GM19467 (cell line): ENCODE measurements at regions not wholly inside any gene's neighbourhood (a gene's known extent, or its start where the extent isn't known, plus 50 kb on each side); places are given as distances from the start of the nearest gene placed in this dataset.
A peak's percentile ranks its signal among the peaks of the same experiment; 100 is the strongest.

Experiments used
- ATAC-seq: cut with Tn5 transposase; IDR thresholded peaks from one replicate; pipeline ENCODE4 v1.9.1; 2021; ENCODE audit warnings: mild to moderate bottlenecking, moderate library complexity; ENCODE audit not compliant: unreplicated experiment

GRCh38 chr4:123564758-123565346 is 168.3 kb downstream of the SPRY1 start:
- peak; percentile 100 for ATAC-seq

- no peak for ATAC-seq
Measured at GRCh38 chr4:123568936-123569335, 172.3 kb downstream of the SPRY1 start.

DNA sequence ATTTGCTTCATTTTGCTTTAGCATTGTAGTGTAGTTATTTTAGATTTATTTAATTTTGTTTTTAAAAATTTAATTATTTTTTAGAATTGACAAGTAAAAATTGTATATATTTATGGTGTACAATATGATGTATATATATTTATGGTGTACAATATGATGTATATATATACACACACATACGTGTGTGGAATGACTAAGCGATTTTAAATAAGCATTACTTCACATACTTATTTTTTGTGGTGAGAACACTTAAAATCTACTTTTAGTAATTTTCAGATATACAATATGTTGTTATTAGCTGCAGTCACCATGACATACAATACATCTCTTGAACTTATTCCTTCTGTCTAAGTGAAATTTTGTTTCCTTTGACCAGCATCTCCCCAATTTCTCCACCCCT is 172.9 kb downstream of the SPRY1 start:
- ATAC-seq, result no peak

DNA sequence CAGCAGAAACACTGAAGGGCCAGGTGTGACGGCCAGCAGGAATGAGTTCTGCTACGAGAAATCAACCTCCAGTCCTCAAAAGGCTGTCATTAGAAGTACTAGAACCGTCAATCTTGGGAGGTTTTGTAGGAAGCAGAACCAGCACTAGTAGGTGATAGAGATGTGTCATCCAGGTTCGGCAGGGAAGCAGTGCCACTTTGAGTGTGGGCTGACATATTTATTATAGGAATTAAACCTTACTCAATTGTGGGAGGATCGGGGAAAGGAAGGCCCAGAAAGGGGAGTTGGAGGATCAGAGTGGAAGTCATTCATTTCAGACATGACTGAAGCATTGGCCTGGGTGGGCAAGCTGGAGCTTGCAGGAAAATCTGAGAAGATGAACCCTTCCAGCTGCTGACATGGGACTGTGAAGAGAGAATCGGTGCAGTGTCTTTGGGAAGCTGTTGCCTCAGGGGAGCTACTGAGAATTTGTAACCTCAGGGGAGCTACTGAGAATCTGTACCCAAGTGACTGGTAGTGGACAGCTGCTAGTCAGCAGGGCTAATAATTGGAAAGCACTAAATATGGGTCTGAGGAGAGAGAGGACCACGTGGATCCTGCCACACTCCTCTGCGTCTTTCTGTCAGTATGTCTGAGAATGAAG is 177.4 kb downstream of the SPRY1 start:
- ATAC-seq, result no peak

- ATAC-seq, result no peak
Measured at GRCh38 chr4:123575291-123575690, 178.7 kb downstream of the SPRY1 start.

- ATAC-seq, result no peak
Measured at GRCh38 chr4:123577225-123577906, 180.8 kb downstream of the SPRY1 start.

- no peak for ATAC-seq
Measured at GRCh38 chr4:123578276-123579029, 181.9 kb downstream of the SPRY1 start.

GRCh38 chr4:123579961-123580360 is 183.4 kb downstream of the SPRY1 start:
- ATAC-seq, result no peak

DNA sequence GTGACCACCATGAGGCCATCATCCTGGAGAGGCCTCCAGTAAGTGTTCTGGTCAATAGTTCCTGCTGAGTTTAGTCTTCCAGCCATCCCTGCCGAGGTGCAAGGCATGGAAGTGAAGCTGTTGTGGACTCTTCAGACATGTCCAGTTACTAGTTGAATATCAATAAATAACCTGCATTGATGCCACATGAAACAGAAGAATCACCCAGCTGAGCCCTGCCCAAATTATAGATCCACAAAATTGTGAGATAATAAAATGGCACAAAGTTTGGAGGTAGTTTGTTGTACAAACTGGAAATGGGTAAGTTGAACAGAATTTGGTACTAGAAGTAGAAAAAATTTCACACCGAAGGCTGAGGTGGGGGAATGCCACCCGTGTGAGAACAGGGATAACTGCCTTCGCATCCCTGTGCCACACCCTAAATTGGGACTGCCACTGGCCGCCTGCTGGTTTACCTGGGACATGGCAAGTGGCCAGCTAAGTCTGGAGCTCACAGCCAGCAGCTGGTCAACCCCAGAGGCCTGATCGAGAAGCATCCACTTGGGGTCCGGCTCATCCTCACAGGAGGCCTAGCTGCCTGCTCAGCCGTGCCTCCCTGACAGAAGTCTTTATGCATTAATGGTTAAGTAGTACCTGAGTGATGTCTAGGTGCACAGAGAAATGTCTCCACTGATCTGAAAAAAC is 184.5 kb downstream of the SPRY1 start:
- no peak for ATAC-seq

DNA sequence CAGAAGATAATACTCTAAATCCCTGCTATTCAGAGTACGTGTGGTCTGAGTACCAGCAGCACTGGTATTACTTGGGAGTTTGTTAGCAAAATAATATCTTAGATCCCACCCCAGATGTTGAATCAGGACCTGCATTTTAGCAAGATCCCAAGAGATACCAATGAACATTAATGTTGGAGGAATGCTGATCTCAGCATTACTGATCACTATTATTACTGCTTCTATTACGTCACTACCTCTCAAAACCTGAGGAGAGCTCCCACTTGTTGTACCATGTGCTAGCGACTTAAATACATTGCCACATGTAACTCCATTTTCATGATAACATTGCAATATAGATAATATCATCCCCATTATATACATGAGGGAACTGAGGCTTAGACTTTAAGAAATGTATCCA is 185.2 kb downstream of the SPRY1 start:
- ATAC-seq, result no peak

- no peak for ATAC-seq
Measured at GRCh38 chr4:123583043-123583442, 186.4 kb downstream of the SPRY1 start.

GRCh38 chr4:123585111-123585510 is 188.5 kb downstream of the SPRY1 start:
- ATAC-seq, result no peak

GRCh38 chr4:123587983-123588494 is 191.4 kb downstream of the SPRY1 start:
- ATAC-seq, result peak; percentile 7

DNA sequence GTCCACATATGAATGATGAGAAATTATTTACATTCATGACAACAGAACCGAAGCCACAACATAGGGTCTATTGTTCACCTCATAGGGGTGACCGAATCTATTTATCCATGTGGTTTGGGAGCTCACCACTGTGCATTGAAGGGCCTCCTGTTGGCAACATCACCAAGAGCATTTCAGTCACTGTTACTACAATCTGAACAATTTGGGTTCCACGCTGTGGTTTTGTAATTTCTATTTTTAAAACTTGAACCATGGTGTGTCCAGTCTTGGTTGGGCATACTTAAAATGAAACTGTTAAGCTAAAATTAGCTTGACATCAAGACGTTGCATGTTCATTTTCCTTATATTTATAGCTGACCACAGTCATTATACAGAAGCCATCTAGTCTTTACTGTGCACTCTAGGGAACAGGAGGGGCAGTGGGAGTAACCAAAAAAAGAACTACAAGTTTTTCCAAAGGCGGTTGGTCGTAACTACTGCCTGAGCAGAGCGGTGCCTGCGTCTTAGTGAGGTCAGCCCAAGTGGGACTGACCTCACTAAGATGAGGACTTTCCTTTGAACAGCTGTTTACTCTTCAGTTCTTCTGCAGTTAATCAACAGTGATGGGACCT is 192.1 kb downstream of the SPRY1 start:
- ATAC-seq, result peak; percentile 65

- ATAC-seq, result no peak
Measured at GRCh38 chr4:123589301-123589700, 192.7 kb downstream of the SPRY1 start.

DNA sequence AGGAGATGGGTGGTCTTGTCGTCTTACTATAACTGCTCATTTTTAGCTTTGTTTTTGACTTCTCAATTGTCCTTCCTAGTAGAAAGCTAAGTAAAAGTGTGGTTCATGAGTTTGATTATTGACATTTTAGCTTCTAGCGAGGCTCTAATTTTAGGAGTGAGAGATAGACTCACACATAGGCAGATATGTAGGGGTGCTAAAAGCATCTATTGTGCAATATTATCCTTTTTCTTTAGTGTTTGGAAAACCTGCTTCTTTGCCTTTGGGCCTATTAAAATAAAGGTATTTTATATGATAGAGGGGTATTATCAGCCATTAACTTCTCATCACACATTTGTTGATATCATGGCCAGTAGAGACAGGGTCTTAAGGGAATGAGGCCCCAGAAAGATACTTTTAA is 195.3 kb downstream of the SPRY1 start:
- ATAC-seq, result no peak

DNA sequence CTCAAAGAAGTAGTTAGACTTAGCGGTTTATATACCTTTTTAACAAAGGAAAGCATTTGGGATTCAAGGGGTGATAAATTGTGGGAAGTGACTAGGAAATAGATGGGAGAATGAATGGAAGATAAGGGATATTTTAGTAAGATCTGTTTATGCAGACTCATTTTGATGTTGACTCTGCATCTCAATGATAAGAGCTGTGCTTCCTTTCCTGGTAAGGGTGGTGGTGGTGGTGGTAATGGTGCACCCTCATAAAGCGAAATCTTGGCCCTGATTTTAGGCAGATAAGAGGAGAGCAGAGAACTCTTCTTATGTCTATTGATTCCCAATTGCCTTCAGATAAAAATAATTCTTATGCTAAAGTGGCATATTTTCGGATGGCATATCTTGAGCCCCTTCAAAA is 197.1 kb downstream of the SPRY1 start:
- no peak for ATAC-seq

DNA sequence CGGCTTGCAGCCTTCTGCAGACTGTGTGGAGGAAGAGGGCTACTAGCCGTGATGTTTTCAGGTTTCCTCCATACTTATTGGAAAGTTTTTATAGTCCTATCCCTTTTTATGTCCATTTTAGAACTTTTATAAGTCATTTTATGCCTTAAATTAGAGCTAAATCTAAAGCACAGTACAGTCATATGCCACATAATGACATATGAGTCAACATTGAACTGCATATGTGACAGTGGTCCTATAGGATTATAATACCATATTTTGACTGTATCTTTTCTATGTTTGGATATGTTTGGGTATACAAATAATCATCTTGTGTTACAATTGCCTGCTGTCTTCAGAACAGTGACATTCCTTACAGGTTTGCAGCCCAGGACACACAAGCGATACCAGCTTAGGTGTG is 200.2 kb downstream of the SPRY1 start:
- ATAC-seq, result no peak

DNA sequence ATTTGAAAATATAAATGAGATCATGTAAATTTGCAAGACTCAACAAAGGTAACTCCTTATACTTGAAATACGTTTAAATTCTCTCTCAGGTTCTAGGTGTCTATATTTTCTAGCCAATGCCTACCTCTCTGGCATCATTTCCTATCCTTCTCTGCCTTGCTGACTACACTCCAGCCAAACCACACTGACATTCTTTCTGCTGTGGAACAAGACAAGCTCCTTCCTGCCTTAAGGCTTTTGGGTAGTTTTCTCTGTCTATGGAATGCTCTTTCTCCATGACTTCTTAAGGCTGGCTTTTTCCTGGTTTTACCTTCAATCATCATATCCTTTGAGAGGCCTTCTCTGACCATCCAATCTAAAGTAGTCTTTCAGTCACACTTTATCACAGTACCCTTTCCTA is 201.0 kb downstream of the SPRY1 start:
- no peak for ATAC-seq

DNA sequence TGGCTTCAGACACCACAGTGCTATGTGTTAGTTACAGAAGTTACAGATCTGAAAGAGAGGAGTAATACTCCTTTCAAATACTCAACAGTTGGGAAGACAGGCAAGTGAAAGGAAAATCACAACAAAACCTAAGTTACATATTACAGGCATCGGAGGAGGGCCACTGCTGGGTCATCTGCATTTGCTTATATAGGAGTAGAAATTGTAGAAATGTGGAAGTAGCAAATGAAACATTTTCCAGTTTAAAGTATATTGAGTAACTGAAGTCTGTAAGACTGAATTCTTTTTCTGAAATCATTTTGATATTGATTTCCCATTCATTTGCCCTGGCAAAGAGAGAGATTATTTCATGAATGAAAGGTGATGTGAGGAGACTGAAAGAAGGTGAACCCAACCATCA is 201.7 kb downstream of the SPRY1 start:
- no peak for ATAC-seq
